NCI-H2227 treated with DMSO at 0.1 percent for 48 hours (cell line): ENCODE measurements at regions not wholly inside any gene's neighbourhood (a gene's known extent, or its start where the extent isn't known, plus 50 kb on each side); places are given as distances from the start of the nearest gene placed in this dataset.

ENCODE experiments used
- DNase-seq: peaks from one replicate; lab custom pipeline; 2025; lab: John Stamatoyannopoulos, UW

DNA sequence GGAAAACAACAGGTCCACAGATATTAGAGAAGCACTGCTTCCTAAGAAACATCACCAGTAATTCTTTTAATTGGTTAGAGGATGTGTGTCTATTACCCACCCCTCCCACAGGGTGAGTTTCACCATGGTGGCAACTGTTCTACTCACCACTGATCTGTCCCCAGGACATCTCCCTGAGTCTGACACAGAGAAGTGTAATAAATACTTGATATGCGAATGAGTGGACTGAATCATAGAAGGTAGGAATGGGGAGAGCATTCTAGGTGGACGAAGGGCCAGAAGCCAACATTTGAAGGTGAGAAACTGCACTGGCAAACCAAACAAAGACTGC lies 452.7 kb upstream of the PROK2 start:
- DNase-seq = no peak

GRCh38 chr3:72234391-72234790 lies 449.4 kb upstream of the PROK2 start:
- no peak for DNase-seq

DNA sequence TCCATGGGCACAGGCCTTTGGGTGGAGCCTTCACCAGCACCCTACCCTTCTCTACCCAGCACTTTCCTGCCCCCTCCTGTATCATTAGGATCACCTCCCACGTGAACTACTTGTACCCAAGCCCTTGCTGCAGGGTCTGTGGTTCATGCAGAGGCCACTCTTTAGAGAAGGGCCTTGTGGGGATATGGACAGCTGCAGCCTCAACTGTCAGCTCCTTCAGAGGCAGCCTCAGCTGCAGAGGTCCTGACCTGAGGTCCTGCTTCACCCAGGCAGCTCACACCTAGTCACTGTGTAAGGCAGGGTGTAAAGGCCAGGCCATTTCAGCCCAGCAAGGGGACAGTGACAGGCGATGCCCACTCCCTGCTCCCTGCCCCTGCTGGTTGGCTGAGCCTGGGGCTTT lies 448.6 kb upstream of the PROK2 start:
- no peak for DNase-seq

- no peak for DNase-seq
Measured at GRCh38 chr3:72232777-72233176, 447.8 kb upstream of the PROK2 start.

DNA sequence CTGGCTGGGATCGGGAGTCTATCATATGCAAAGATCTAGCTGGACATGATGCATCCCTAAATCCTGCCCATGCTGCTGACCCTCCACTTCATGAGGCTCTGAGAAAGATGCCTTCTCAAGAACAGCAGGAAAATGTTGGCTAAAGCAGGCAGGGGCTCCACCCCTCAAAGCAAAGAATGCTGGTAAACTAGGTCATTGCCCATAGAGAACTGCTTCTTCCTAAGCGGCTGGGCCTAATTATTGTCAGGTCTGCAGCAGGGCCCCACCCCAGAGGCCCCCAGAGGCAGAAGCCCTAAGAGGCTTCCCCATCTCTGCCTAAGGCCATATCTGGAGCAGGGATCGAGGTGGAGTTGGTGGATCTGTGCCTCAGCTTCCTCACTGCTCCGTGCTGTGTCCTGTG lies 447.4 kb upstream of the PROK2 start:
- DNase-seq = no peak

GRCh38 chr3:72231439-72232196 lies 446.7 kb upstream of the PROK2 start:
- DNase-seq = no peak

- DNase-seq = no peak
Measured at GRCh38 chr3:72230774-72231379, 445.9 kb upstream of the PROK2 start.

DNA sequence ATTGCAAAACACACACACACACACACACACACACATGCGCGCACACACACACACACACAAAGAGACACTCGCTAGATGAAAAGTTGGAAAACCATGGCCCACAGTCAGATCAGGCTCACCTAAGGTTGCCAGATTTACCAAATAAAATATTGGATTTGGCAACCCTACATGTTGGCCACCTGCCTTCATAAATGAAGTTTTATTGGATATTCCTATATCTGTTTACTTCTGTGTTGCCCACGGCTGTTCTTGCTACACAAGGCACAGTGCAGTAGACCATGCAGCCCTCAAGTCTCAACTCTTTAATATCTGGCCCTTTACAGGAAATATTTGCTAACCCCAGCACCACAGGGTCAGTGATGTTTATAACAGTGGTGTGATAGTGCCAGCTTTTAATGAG lies 445.0 kb upstream of the PROK2 start:
- DNase-seq = no peak

- DNase-seq = no peak
Measured at GRCh38 chr3:72227486-72228070, 442.6 kb upstream of the PROK2 start.

DNA sequence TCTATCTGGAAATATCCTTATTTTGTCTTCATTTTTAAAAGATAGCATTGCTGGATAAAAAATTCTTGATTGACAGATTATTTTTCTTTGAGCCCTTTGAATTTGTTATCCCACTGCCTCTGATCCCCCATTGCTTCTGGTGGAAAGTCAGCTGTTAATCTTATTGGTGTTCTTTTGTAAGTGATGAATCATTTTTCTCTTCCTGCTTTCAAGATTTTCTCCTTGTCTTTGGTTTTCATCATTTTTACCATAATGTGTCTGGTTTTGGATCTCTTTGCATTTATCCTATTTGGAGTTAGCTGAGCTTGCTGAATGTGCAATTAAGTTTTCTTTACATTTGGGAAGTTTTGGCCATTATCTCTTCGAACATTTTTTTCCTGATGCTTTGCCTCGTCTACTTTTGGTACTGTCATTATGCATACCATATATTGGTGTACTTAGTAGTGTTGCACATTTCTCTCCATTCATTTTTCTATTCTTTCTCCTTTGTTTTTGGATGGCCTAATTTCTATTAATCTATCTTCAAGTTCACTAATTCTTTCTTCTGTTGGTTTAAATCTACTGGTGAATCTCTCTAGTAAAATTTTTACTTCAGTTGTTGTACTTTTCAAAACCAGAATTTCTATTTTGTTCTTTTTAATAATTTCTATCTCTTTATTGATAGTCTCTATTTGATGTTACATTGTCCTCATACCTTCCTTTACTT lies 440.0 kb upstream of the PROK2 start:
- no peak for DNase-seq

DNA sequence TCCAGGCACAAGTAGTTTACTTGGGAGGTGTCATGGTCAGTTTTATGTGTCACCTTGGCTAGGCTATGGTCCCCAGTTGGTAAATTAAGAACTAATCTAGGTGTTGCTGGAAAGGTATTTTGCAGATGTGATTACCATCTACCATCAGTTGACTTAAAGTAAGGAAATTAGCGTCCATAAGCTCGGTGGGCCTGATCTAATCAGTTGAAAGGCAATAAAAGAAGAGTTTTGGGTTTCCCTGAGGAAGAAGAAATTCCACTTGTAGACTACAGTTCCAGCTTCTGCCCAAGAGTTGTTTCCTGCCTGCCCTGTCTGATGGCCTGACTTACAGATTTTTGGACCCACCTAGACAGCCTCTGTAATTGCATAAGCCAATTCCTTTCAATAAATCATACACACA lies 438.7 kb upstream of the PROK2 start:
- DNase-seq = no peak

GRCh38 chr3:72223116-72223515 lies 438.2 kb upstream of the PROK2 start:
- no peak for DNase-seq

- DNase-seq = no peak
Measured at GRCh38 chr3:72222410-72222809, 437.5 kb upstream of the PROK2 start.

DNA sequence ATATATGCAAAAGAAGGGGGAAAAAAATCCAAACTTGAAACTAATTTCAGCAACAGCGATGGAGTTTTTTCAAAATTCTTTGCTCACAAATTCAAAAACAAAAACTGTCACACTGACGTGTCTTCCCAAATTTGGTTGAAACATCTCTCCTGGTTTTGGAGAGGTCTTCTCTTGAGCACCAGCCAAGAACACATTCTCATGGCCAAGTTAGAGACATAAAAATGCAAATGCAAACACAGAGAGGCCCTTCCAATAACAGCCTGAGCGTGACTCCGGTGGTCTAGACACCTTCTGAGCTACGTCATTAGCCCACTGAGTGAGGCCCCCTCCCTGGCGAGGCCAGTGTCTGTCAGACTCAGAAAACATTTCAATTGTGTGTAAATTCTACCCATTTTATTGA lies 436.0 kb upstream of the PROK2 start:
- no peak for DNase-seq

DNA sequence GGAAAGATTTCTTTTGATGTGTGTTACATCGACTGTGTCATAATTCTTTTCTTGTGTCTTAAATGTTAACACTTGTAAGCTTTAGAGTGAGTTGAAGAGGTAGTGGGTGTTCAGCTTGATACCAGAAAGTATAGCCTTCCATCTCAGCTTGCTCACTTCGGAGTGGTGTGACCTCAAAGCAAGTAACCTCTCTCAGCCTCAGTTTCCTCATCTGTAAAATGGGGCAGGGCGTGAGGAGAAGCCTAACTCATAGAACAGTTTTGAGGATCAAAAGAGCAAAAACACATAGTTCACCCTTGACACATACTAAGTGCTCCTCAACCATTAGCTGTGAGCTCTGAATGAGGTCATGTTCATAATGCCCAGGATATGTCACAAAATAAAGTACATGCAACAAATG lies 434.8 kb upstream of the PROK2 start:
- DNase-seq = no peak

DNA sequence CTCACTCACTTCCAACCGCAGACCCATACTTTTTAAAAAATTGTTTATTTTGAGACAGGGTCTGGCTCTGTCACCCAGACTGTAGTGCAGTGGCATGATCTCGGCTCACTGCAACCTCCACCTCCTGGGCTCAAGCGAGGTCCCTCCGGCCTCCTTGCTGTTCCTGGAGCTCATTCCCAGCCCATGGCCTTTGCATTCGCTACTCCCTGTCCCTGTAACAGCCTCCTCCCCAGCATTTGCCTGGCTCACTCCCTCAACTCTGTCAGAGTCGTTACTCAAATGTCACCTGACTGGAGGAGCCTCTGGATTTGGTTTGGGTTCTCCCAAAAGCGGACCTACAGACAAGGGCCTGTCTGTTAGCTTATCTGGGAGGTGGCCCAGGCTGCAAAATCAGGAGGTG lies 432.6 kb upstream of the PROK2 start:
- no peak for DNase-seq

DNA sequence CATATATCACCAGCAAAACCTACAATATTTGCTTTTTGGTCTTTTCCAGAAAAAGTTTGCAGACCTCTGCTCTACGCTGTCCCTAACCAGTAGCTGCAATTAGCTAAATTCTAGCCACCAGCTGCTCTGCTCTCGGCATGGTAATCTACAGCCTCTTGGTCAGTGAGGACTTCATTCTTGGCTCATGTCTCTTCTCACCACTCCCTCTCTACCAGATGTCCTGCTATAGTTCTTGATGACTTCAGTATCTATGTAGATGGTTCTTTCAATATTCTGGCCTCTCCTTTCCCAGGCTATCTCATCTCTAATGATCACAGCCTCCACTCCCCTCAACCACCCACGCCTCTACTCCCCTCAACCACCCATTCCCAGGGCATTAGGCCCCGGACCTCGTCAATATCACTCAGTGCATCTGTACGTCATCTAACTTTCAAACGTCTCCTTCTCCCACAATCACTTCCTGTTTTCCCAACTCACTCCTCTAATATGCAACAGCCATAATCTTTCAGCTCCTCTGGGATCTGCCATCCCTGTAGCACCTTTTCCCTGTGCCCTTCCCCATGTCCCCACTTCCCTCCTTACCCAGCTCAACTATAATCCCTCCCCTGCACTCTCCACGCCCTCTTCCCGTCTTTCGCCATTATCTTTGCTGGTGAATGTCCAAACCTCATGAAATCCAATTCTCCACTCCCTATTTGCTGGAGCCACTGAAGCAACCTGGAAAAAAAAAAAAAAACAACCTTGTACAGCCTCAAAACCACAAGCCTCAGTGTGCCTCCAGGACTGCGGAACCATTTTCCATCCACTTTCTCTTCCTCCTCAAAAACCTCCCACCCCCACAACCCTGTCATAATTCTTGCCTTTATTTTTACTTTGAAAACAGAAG lies 429.4 kb upstream of the PROK2 start:
- DNase-seq = no peak

DNA sequence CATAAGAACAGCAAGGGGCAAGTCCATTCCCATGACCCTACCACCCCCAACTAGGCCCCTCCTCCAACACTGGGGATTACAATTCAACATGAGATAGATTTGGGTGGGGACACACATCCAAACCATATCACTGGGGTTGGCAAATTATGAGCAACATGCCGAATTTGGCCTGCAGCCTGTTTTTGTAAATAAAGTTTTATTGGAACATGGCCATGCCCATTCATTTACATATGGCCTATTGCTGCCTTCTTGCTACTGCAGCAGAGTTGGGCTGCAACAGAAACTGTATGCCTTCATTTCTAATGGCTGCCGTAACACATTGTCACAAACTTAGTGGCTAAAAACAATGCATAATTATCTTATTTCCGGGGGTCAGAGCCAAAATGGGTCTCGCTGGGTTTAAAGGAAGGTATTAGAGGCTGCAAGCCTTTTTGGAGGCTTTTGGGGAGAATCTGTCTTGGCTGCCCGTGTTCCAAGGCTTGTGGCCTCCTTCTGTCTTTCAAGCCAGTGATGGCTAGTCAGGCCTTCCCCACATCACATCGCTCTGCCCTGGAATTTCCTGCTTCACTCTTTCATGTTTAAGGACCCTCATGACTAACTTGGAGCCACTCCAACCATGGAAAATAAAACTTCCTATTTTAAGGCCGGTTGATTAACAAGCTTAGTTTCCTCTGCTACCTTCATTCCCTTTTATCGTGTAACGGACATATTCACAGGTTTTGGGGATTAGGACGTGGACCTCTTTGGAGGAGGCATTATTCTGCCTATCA lies 428.5 kb upstream of the PROK2 start:
- DNase-seq = no peak

GRCh38 chr3:72212396-72212795 lies 427.4 kb upstream of the PROK2 start:
- no peak for DNase-seq

DNA sequence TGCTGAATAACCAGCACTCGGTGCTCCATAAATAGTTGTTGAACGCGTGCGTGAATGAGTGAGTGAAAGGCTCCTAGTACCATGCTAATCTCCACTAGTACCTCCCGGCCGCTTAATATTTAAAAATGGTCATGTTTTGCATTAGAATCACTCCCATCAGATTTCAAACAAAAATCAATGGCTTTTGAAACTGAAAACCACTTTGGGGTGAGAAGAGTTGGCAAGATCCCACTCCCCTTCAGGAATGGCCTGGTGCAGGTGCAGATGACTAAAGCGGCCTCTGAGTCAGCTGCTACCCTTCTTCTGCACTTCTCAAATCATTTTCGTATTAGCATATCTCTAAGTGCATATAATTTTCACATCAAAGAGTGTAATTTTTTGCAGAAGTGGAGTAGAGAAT lies 425.3 kb upstream of the PROK2 start:
- DNase-seq = no peak

DNA sequence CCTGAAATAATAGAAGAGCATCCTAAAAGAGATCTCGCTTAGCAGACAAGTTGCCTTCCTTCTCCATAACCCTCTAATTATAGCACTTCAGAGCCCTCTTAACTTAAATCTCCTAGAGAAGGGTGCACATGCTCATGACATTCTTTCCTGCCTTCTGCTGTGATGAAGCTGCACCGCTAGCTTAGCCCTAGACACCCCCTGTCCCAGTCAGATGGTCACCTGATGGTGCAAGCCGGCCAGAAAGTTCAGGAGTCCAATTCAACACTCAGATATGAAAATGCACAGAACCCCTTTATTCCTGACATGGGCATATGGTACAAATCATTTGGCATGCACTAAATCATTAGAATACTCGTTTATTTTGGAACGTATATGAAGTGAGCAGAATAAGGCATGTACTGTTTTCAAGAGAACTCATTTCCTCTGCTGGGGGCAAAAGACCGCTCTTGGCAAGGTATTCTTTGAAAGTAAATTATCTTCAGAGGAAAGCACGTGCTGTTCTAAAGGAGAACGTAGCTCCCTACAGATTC lies 420.4 kb upstream of the PROK2 start:
- DNase-seq = no peak
